Esophagus (tissue), 2 donors: ENCODE measurements at regions not wholly inside any gene's neighbourhood (a gene's known extent, or its start where the extent isn't known, plus 50 kb on each side); places are given as distances from the start of the nearest gene placed in this dataset.
"Not testable (repeated sequence)": the region's sequence is repeated elsewhere in the genome, so short reads cannot be mapped to it uniquely, and the experiment has no call there.

ENCODE experiments used
- H3K27ac ChIP-seq, 2 donors: one replicate each; pipeline ENCODE4 v1.5.1; 2013; ENCODE audit warnings: low read depth in 2 of 2, mild to moderate bottlenecking in 2 of 2, inconsistent platforms in 1 of 2, low read length in 1 of 2, moderate library complexity in 1 of 2
- H3K27me3 ChIP-seq, 2 donors: one replicate each; pipeline ENCODE4 v1.6.1; 2013; ENCODE audit warnings: low read length in 2 of 2, control low read depth in 1 of 2, mild to moderate bottlenecking in 1 of 2; ENCODE audit not compliant: insufficient read depth in 2 of 2, control insufficient read depth in 1 of 2
- H3K36me3 ChIP-seq, 2 donors: one replicate each; pipeline ENCODE4 v1.6.1; 2013; ENCODE audit warnings: low read length in 1 of 2; ENCODE audit not compliant: control insufficient read depth in 2 of 2, insufficient read depth in 2 of 2
- H3K4me1 ChIP-seq, 2 donors: one replicate each; pipeline ENCODE4 v1.6.1; 2013; ENCODE audit warnings: low read length in 1 of 2; ENCODE audit not compliant: control insufficient read depth in 2 of 2, insufficient read depth in 2 of 2
- H3K4me3 ChIP-seq, 2 donors: one replicate each; pipeline ENCODE4 v1.5.1; 2013; ENCODE audit warnings: low read length in 2 of 2, mild to moderate bottlenecking in 2 of 2, low read depth in 1 of 2, moderate library complexity in 1 of 2
- H3K9me3 ChIP-seq, 2 donors: one replicate each; pipeline ENCODE4 v1.6.1; 2013; ENCODE audit warnings: mild to moderate bottlenecking in 2 of 2, low read depth in 1 of 2, low read length in 1 of 2, moderate library complexity in 1 of 2; ENCODE audit not compliant: control insufficient read depth in 2 of 2, insufficient read depth in 1 of 2
- WGBS, 2 donors: extraction: QIAGEN DNeasy Blood & Tissue Kit; methylation state at CpG; one replicate each; pipeline ENCODE4 v1.1.7; 2013; 5-methylcytosine and 5-hydroxymethylcytosine counted together
- donor health status: healthy with polysubstance abuse.
- donor health status: Bipolar disorder and iron deficiency.

GRCh38 chr2:362924-363323 is 75.0 kb upstream of the ALKAL2 start:
- Histone ChIP-seq H3K9me3 (no peaks in the 10 kb centered on the region), H3K27ac (no peak overlapping the region), H3K27me3 (no peaks in the 10 kb centered on the region), H3K4me1 (no peaks in the 10 kb centered on the region), H3K36me3 (no peaks in the 10 kb centered on the region), H3K4me3 (no peak overlapping the region)
- 52 to 58% methylated on average over 5 of the region's 5 CpGs for WGBS, 2 donors

- 69 to 80% methylated on average over 4 of the region's 4 CpGs for WGBS, 2 donors
- Histone ChIP-seq H3K9me3 (peaks cover 0 to 1% of the 10 kb centered on the region in 2 donors), H3K4me1 (no peaks in the 10 kb centered on the region)
These were observed 72.2 kb upstream of the ALKAL2 start for GRCh38 chr2:360124-360523.

GRCh38 chr2:359047-359446 is 71.2 kb upstream of the ALKAL2 start:
- H3K36me3 ChIP-seq = no peaks in the 10 kb centered on the region
- no peak overlapping the region for H3K4me3 ChIP-seq
- no peak overlapping the region for H3K27ac ChIP-seq
- no peaks in the 10 kb centered on the region for H3K27me3 ChIP-seq
- peaks cover 0 to 1% of the 10 kb centered on the region in 2 donors for H3K9me3 ChIP-seq
- WGBS, 2 donors = 53 to 55% methylated on average over 5 of the region's 5 CpGs
- H3K4me1 ChIP-seq = no peaks in the 10 kb centered on the region

More at GRCh38 chr2:360124-360523, 72.2 kb upstream of the ALKAL2 start:
- Histone ChIP-seq H3K27ac (no peak overlapping the region), H3K4me3 (no peak overlapping the region), H3K27me3 (no peaks in the 10 kb centered on the region), H3K36me3 (no peaks in the 10 kb centered on the region)

- no peaks in the 10 kb centered on the region for H3K27me3 ChIP-seq
- WGBS, 2 donors = 63 to 81% methylated on average over 2 of the region's 2 CpGs
- H3K4me1 ChIP-seq = no peaks in the 10 kb centered on the region
- no peak overlapping the region for H3K27ac ChIP-seq
- no peak overlapping the region for H3K4me3 ChIP-seq
- no peaks in the 10 kb centered on the region for H3K36me3 ChIP-seq
- peaks cover 0 to 1% of the 10 kb centered on the region in 2 donors for H3K9me3 ChIP-seq
These were observed 69.9 kb upstream of the ALKAL2 start for GRCh38 chr2:357811-358210.

GRCh38 chr2:356304-356703 is 68.4 kb upstream of the ALKAL2 start:
- 82 to 87% methylated on average over 21 of the region's 21 CpGs for WGBS, 2 donors
- not testable (repeated sequence) for H3K9me3 ChIP-seq, H3K4me1 ChIP-seq, H3K36me3 ChIP-seq, H3K4me3 ChIP-seq, H3K27me3 ChIP-seq, H3K27ac ChIP-seq

GRCh38 chr2:355773-356172 is 67.9 kb upstream of the ALKAL2 start:
- Histone ChIP-seq H3K36me3 (no peaks in the 10 kb centered on the region), H3K27me3 (no peaks in the 10 kb centered on the region), H3K4me1 (no peaks in the 10 kb centered on the region), H3K4me3 (no peak overlapping the region), H3K9me3 (peaks cover 0 to 1% of the 10 kb centered on the region in 2 donors), H3K27ac (no peak overlapping the region)
- 84% methylated on average over 12 of the region's 12 CpGs for WGBS, 2 donors

- H3K4me3 ChIP-seq = no peak overlapping the region
- peaks cover 0 to 1% of the 10 kb centered on the region in 2 donors for H3K9me3 ChIP-seq
- no peaks in the 10 kb centered on the region for H3K36me3 ChIP-seq
- H3K27ac ChIP-seq = no peak overlapping the region
- no peaks in the 10 kb centered on the region for H3K27me3 ChIP-seq
- WGBS, 2 donors = 68 to 74% methylated on average over 3 of the region's 3 CpGs
- no peaks in the 10 kb centered on the region for H3K4me1 ChIP-seq
These were observed 64.8 kb upstream of the ALKAL2 start for GRCh38 chr2:352696-353095.

- Histone ChIP-seq H3K27ac (no peak overlapping the region), H3K9me3 (no peaks in the 10 kb centered on the region), H3K36me3 (no peaks in the 10 kb centered on the region), H3K4me1 (no peaks in the 10 kb centered on the region), H3K27me3 (no peaks in the 10 kb centered on the region), H3K4me3 (no peak overlapping the region)
- 68 to 75% methylated on average over 3 of the region's 3 CpGs for WGBS, 2 donors
These were observed 61.5 kb upstream of the ALKAL2 start for GRCh38 chr2:349390-349789.

- H3K36me3 ChIP-seq = no peaks in the 10 kb centered on the region
- H3K27me3 ChIP-seq = no peaks in the 10 kb centered on the region
- H3K4me3 ChIP-seq = no peak overlapping the region
- WGBS, 2 donors = 50 to 63% methylated on average over 8 of the region's 8 CpGs
- H3K4me1 ChIP-seq = no peaks in the 10 kb centered on the region
- no peaks in the 10 kb centered on the region for H3K9me3 ChIP-seq
- no peak overlapping the region for H3K27ac ChIP-seq
These were observed 60.5 kb upstream of the ALKAL2 start for GRCh38 chr2:348361-348916.

- H3K4me1 ChIP-seq = no peaks in the 10 kb centered on the region
- H3K27me3 ChIP-seq = no peaks in the 10 kb centered on the region
- no peaks in the 10 kb centered on the region for H3K36me3 ChIP-seq
- no peak overlapping the region for H3K27ac ChIP-seq
- H3K4me3 ChIP-seq = no peak overlapping the region
- WGBS, 2 donors = 66 to 72% methylated on average over 4 of the region's 4 CpGs
- H3K9me3 ChIP-seq = no peaks in the 10 kb centered on the region
These were observed 56.9 kb upstream of the ALKAL2 start for GRCh38 chr2:344811-345210.
